ENCODE measurements at regions not wholly inside any gene's neighbourhood (a gene's known extent, or its start where the extent isn't known, plus 50 kb on each side); places are given as distances from the start of the nearest gene placed in this dataset.

- TF ChIP-seq POLR2A (IDR thresholded peaks at IDR 0.05): no peak
- TF ChIP-seq, protein P1, sequence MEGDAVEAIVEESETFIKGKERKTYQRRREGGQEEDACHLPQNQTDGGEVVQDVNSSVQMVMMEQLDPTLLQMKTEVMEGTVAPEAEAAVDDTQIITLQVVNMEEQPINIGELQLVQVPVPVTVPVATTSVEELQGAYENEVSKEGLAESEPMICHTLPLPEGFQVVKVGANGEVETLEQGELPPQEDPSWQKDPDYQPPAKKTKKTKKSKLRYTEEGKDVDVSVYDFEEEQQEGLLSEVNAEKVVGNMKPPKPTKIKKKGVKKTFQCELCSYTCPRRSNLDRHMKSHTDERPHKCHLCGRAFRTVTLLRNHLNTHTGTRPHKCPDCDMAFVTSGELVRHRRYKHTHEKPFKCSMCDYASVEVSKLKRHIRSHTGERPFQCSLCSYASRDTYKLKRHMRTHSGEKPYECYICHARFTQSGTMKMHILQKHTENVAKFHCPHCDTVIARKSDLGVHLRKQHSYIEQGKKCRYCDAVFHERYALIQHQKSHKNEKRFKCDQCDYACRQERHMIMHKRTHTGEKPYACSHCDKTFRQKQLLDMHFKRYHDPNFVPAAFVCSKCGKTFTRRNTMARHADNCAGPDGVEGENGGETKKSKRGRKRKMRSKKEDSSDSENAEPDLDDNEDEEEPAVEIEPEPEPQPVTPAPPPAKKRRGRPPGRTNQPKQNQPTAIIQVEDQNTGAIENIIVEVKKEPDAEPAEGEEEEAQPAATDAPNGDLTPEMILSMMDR (IDR thresholded peaks at IDR 0.05): no peak
Measured at GRCh38 chr4:43394976-43395375, 502.5 kb downstream of the GRXCR1 start.
